ENCODE measurements at regions not wholly inside any gene's neighbourhood (a gene's known extent, or its start where the extent isn't known, plus 50 kb on each side); places are given as distances from the start of the nearest gene placed in this dataset.

DNA sequence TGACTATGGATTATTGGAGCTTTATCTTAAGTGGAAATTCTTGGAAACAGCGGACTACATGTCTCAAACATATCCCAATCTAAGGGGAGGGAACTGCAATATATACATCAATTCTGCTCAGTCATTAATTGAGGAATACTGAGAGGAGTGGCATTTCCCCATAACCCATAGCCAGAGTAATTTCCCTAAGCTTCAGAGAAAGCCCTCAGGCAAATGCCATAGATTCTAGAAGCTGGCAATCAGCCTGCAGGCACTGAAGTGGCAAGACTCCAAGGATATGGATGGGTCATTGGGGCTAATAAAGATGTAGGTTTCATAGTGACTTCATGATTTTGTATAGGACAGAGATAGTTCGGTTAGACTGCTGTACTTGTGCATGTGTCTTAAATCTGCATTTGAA, 1960.5 kb upstream of the PIK3C3 start:
- in situ Hi-C loops (cut with HindIII; ENCODE audit: low sequenced_read_pairs) = no loop called here

DNA sequence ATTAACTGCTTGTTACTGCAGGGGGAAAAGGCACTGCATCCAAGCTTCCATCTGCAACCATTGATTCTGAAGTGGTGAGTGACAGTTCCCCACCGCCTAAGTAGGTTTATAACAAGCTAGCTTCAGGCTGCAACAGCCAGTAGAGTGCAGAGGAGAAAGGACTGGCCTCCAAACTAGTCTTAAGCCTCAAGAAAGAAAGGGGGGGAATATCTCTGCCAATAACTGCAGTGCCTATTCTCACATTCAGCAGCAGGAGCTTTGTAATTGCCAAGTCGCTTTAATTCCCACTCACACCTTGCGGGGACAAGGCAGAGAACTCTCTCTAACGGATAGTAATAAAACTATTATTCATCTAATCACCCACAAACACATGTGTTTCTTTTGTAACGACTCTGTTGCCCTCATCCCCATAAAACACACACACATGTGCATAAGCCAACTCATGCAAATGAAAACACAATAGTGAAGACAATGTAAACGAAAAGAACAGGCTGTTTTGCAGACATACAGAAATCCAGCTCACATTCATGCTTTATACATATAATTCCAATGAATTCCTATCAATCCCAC, 1963.3 kb upstream of the PIK3C3 start:
- in situ Hi-C loops (cut with HindIII; ENCODE audit: low sequenced_read_pairs) = no loop called here

DNA sequence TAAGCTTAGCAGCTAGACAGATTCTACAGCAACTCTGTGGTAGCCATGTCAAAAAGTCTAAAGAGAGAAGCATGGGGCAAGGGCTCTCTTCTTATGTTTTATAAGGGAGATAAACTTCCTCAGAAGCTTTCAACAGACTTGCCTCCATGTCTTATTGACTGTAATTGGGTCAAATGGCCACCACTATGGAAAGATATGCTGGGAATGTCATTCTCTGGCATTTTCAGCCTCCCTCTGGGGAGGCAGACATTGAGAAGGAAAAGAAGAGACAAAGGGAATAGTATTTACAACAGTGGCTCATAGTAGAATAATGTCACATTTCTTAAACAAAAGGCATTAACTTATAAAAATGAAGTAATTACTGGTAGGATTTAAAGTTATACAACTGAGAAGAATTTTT, 1964.5 kb upstream of the PIK3C3 start:
- in situ Hi-C loops (cut with HindIII; ENCODE audit: low sequenced_read_pairs) = no loop called here

DNA sequence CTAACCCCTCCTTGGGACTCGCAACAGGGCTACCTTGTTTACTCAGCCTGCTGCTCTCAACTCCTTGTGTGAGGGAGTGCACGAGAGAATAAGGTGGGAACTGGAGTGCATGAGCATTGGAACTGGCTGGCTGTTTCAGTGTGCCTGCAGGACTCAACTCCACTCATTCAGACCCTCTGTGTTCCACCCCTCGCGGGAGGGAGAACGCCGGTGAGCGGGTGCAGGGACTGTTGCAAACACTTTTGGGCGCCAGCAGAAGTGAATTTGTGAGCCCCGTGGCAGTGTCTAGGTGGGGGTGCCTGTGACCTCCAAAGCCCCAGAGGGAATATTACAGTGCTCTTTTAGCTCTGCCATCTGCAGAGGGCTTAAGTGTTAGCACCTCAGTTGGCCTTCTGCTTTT, 1978.3 kb upstream of the PIK3C3 start:
- in situ Hi-C loops (cut with HindIII; ENCODE audit: low sequenced_read_pairs) = no loop called here

DNA sequence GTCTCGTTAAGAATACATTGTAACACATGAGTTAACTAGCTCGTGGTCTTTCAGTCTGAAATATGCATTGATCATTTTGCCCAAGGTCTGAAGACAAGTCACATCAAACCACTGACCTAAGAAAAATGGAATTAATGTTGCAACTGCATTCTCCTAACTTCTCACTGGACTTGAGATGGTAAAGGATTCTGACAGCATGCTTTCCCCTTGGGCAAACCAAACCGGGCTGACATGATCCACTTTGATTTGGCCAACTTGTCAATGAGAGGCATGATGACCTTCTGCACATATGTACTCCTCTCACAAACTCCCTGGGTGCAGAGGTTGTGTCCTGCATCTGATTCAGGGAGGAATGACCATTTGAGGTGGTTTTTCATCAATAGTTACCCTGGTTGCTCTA, 1982.5 kb upstream of the PIK3C3 start:
- in situ Hi-C loops (cut with HindIII; ENCODE audit: low sequenced_read_pairs) = no loop called here

DNA sequence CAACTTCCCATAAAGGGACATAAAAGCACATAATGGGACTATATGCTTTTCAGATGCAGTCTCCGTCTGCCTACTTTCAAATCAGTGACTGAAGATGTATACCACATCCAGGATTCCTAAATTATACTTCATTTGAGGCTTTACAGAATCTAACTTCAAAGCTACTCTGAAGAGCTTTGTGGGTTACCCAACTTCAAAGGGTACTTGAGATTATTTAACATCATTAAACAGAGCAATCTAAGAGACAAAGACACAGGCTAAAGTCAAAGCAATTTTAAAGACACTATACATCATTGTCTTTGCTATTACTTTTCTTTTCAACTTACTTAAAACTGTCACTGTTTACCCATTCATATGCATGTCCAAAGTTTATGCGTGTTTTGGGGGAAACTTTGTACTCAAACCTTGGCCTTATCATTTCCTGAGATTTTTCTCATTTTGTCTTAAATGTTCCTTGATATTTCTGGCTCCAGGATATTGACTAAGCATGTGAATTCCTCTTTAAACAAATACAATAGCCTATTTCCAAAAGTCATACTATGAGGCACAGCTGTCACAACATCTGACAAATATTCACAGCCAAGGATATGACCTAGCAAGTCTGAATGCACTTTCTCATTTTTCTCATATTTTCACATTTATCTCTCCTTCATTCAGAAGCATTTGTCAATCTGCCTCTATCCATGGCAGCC, 1985.1 kb upstream of the PIK3C3 start:
- in situ Hi-C loops (cut with HindIII; ENCODE audit: low sequenced_read_pairs) = no loop called here

DNA sequence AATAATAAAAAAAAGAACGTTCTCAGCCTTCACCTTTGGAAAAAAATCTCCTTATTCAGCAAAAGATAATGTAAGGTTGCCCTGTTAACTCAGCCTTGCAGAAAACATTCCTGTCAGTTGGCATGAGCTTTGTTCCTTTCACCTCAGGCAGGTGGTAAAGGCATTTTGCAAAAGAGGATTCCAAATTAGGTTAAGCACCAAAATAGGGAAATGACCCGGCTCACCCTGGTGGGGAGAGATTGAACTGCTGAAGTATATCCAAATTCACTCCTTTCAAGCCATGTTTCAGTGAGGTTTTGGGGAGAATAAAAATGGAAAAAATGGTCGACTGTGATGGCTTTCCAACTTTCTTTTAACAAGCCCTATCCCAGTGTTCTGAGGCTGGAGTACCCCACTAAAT, 1988.8 kb upstream of the PIK3C3 start:
- in situ Hi-C loops (cut with HindIII; ENCODE audit: low sequenced_read_pairs) = no loop called here

DNA sequence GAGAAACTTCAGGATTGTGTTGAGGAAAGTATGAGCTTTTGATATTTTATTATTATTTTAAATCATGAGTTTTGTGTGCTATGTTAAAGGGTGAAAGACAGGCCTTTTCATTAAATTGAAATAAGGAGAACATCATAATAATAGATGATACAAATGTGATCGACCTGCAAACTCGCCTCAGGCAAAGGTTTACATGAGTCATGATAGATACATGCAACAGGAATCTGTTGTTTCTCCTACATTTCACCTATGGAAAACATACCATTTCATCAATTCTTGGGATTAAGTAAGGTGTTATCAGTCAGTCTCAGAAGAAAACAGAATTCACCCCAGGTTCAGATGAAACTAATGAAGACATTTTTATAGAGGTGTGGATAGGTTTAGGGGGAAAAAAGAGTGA, 1992.5 kb upstream of the PIK3C3 start:
- in situ Hi-C loops (cut with HindIII; ENCODE audit: low sequenced_read_pairs) = no loop called here

DNA sequence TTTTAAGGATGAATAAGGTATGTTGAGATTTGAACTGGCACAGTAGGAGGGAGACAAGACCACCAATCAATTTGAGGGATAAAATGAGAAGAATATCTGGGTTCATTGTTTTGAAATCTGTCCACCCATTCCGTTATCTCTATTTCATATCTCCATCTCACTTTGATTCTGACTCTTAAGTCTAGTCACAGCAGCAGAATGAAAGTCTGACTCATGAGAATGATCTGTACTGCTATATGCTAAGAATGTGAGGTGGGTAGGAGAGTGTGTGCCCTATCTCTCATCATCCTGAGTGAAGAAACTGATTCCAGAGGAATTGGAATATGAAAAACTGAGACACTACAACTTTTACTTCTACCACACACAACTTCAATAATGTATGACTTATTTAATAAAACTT, 1994.5 kb upstream of the PIK3C3 start:
- in situ Hi-C loops (cut with HindIII; ENCODE audit: low sequenced_read_pairs) = no loop called here

DNA sequence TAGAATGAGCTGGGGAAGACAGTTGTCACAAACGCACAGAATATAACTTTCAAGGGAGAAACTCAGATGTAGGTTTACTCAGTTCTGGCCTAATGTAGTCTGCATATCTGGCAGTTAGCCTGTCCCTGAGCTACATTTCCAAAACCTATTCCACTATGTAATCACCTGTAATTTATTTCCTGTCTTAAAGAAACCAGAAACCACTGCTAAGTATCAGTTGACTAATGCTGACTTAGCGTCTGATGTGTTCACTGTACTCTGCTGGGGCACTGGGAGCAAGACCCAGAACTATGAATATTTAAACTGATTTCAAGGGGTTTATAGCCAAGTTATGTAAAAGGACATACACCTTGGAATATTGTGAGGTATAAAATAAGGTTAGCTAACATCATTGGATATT, 1995.2 kb upstream of the PIK3C3 start:
- in situ Hi-C loops (cut with HindIII; ENCODE audit: low sequenced_read_pairs) = no loop called here

DNA sequence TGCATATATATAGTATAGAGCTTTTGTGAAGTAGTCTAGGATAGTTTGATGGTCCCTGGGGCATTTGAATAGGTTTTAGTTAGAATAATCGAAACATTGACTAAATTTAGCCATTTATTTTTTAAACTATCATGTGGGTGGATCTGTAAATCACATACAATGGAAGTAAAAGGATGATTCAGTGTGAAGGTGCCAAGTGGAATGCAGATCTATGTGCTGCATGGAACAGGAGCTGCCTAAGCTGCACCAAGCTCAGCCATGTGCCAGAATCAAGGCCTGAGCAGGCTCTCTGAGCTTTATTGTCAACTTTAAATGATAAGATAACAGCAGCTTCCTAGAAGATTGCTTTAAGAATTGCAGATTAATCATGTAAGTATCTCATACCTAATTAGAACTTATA, 1996.2 kb upstream of the PIK3C3 start:
- in situ Hi-C loops (cut with HindIII; ENCODE audit: low sequenced_read_pairs) = no loop called here

DNA sequence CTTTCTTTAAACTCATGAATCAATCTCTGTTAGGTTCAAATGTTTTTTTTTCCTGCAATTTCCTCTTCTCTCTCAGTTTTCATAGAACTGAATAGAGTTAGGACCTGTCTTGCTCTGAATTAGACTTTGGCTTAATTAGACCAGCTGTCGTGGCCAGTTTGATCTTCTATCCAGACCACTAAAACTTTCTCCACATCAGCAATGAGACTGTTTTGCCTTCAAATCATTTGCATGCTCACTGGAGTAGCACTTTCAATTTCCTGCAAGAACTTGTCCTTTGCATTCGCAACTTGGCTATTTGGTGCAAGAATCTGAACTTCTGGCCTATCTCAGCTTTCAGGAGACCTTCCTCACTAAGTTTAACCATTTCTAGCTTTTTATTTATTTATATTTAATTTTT, 2002.2 kb upstream of the PIK3C3 start:
- in situ Hi-C loops (cut with HindIII; ENCODE audit: low sequenced_read_pairs) = no loop called here

DNA sequence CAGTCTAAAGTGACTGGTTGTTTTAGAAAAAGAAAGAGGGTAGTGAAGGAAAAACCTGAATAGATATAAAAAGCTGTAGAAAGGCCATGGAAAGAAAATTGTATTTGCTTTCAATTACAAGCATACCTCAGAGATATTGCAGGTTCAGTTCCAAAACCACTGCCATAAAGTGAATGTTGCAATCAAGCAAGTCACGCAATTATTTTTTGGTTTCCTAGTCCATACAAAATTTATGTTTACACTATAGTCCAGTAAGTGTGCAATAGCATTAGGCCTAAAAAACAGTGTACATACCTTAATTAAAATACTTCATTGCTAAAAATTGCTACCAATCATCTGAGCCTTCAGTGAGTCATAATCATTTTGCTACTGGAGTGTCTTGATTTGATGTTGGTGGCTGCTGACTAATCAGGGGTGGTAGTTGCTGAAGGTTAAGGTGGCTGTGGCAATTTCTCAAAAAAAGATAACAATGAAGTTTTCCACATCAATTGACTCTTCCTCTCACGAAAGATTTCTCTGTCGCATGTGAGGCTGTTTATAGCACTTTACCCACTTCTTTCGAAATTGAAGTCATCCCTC, 2003.8 kb upstream of the PIK3C3 start:
- in situ Hi-C loops (cut with HindIII; ENCODE audit: low sequenced_read_pairs) = no loop called here

DNA sequence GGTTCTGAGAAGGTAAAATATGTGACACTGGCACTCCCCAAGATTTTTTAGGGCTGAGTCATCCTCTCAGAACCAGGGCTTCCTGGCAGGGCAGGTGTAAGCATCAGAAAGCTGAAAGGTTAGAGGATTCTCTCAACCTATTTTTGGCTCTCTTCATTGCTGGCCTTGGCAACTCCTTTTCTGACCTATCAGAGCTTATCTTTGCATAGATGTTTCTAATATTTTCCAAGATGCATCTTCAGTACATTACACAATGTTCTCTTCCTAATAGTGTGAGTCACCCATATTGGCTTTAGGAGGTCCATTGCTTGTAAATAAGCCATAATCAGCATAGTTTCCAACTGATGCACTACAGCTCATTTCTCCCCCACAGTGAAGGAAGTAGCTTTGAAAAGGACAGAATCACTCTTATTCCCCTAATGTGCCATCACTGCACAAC, 2008.4 kb upstream of the PIK3C3 start:
- in situ Hi-C loops (cut with HindIII; ENCODE audit: low sequenced_read_pairs) = no loop called here

DNA sequence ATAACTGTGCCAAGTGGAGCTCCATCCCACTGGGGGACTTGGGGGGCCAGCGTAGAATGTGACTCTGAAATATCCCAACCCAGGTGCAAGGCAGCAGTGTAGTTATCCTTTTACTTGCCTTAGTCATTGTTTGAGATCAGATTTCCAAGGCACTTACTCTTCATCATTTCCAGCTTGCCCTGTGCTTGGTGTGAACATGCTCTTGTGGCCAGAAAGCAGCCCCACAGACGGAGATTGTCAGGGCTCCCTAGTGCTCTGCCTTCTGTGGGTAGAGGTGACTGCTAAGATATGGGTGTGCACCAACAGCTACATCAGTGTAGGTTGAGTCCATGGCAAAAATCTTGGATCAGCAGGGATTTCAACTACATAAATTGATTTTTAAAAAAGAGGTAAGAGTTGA, 2010.0 kb upstream of the PIK3C3 start:
- in situ Hi-C loops (cut with HindIII; ENCODE audit: low sequenced_read_pairs) = no loop called here

DNA sequence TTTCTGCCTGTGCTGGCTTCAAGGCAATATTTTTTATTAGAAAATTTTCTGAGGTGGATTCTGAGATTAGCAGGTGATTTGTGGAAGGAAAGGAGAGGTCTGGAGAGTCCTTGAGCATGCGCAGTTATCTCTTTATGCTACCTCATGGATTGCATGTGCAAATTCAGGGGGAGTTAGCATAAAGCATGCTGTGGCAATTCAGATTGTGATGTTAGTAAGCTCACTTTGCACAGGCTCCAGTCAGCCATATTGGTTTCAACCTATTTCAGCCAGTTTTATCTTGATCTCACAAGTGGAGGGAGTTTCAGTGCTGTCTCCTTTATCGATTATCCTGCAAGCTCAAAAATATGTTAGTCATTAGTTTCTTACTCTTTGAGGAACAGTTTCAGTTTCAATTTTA, 2012.3 kb upstream of the PIK3C3 start:
- in situ Hi-C loops (cut with HindIII; ENCODE audit: low sequenced_read_pairs) = no loop called here

DNA sequence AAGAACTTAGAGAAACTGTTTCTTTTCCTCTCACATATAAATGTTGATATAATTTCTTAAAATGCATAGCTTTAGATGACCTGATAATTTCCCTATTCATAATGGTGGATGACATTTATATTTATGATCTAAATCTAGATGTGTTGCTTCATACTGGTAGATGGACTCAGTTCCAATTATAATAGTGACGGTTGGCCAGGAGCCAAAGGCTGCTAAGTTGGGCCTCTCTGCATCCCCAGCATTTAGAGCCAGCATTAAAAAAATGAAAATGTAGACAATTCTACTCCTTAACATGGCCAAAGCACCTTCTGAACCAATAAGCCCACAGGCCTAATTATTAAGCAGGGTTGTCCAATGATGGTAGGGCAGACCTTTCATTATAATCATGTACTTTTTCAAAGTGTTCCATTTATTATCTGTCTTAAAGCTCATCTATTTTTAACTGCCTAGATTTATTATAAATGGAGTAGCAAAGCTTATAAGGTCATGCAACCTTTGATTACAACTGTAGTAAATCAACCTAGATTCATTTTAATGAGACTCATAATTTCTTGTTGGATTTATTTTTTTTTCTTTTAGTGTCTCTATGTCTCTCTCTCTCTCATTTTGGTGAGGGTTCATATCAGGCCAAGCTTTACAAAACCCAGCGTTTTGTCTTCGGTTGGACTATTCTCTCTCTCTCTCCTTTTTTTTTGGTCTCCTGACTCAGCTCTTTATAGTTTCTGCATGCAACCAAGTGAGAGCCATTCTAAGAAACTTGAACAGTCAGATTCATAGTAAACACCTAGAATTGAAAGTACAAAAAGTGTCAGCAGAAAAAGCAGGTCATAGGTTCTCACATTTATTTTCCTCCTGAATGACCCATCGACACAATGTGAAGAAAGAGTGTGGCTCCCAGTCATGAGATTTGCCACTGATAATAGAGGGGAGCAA, 2016.1 kb upstream of the PIK3C3 start:
- in situ Hi-C loops (cut with HindIII; ENCODE audit: low sequenced_read_pairs) = no loop called here

DNA sequence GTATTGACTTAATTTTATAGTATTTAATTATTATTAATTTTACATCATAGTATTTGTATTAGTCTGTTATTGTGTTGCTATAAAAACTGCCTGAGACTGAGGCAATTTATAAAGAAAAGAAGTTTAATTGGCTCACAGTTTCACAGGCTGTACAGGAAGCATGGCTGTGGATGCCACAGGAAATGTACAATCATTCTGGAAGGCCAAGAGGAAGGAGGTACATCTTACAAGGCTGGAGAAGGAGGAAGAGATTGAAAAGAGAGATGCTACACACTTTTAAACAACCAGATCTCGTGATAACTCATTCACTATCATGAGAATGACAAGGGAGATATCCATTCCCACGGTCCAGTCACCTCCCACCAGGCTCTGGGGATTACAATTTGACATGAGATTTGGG, 2019.4 kb upstream of the PIK3C3 start:
- in situ Hi-C loops (cut with HindIII; ENCODE audit: low sequenced_read_pairs) = no loop called here

DNA sequence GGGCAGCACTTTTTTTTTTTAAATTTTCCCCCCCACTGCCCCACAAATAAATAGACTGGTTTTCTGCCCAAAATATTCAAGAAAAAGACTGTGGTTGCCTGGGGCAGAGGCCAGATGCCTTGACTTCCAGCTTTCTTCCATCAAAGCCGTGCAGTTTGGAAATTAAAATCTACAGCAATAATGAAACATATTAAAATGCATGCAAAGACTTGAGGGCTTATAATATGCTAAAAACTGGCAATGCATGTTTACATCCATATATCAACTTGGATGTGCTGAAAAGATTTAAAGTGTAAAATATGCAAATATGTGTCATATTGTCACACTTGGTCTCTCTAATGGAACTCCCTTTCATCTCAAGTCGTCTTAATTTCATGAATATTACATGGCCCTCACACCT, 2036.2 kb upstream of the PIK3C3 start:
- in situ Hi-C loops (cut with HindIII; ENCODE audit: low sequenced_read_pairs) = no loop called here

DNA sequence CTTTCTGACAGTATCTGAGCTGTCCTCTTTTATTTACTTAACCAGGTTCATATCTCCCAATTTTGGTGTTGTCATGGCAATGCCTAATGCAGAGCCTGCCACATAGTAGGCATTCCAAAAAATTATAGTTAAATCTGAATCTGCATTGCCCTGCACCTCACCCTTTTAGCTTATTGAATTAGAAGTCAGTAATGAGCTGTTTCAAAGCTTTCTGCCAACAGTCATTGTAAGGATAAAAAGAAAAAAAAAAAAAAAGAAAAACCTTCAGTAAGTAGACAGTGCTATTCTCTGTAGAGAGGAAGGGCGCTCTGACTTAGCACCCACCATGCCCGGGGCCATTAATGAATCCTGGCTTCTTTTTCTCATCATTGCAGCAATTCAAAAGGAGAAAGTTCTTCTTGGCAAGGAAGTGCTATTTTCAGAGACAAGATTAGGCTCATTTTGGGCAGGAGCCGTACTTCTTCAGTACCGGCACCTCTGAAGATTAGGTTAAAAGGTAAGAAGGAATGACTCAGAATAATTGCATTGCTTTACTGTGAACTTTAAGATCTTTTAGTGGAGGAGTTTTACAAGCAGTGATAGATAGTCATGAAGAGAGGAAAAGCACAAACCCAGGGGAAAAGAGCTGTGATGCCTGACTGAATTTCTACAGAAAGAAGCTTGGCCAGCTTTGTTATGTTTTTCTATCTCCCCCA, 2041.2 kb upstream of the PIK3C3 start:
- in situ Hi-C loops (cut with HindIII; ENCODE audit: low sequenced_read_pairs) = no loop called here

DNA sequence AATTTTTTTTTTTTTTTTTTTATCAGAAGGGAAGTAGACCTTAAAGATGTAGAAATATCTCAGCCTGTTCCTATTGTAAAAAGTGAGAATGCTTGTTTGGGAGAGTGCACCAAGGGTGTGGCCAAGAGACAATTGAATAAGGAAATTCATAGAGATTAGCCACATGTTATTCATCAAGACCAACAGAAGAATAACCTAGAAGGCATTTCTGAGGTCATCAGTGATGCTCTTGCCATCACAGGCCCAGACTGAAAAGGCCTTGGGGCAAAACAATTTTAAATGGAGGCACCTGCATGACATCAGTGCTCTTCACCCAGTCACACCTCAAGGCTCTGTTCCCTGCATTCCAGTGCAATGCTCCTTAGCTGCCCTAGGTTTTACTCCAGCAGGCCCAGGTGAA, 2043.3 kb upstream of the PIK3C3 start:
- in situ Hi-C loops (cut with HindIII; ENCODE audit: low sequenced_read_pairs) = no loop called here

Data from DLD1 (cell line).